SK-N-SH (cell line): ENCODE measurements at regions not wholly inside any gene's neighbourhood (a gene's known extent, or its start where the extent isn't known, plus 50 kb on each side); places are given as distances from the start of the nearest gene placed in this dataset.

Experiments used
- CTCF ChIP-seq: fragments of 200-600 bp; sonication (generic); IDR thresholded peaks from 2 replicates; pipeline ENCODE4 v1.6.1; 2017; ENCODE audit warnings: antibody characterized with exemption, mild to moderate bottlenecking, moderate library complexity
- ELF1 ChIP-seq: IDR thresholded peaks from 2 replicates; pipeline ENCODE4 v1.4.0; 2012
- EP300 ChIP-seq, 2 experiments: IDR thresholded peaks; 2 replicates each; pipeline versions ENCODE4 v1.4.0 to v1.6.1; 2012; ENCODE audit warnings: borderline replicate concordance in 1 of 2, low read depth in 1 of 2, low read length in 1 of 2
- YY1 ChIP-seq: IDR thresholded peaks from 2 replicates; pipeline ENCODE4 v1.4.0; 2012; ENCODE audit warnings: low read depth, mild to moderate bottlenecking

- TF ChIP-seq CTCF (no peak), ELF1 (no peak), YY1 (no peak), EP300 (IDR thresholded peaks at IDR 0.05; ENCODE audit: borderline replicate concordance in 1 of 2, low read depth in 1 of 2, low read length in 1 of 2) (no peak)
These were observed 184.9 kb upstream of the ADCY1 start for GRCh38 chr7:45389073-45389872.
